Endothelial cell of umbilical vein (primary cell): ENCODE measurements at regions not wholly inside any gene's neighbourhood (a gene's known extent, or its start where the extent isn't known, plus 50 kb on each side); places are given as distances from the start of the nearest gene placed in this dataset.
A peak's percentile ranks its signal among the peaks of the same experiment; 100 is the strongest.

ENCODE experiments used
- BruUV-seq: library from RNA; stranded (reverse); fragments of 400-500 nt; replicated peaks from 2 replicates; lab custom pipeline; 2021; lab: Mats Ljungman, UMichigan
- CTCF ChIA-PET: fragments of 300-600, 350-600 bp; sonication (Branson Sonifier 250); formaldehyde crosslinking; loops from one replicate; lab custom pipeline; 2021; ENCODE audit warnings: antibody characterized with exemption, inconsistent platforms; lab: Charles Lee
- POLR2A ChIA-PET: fragments of 300-600, 350-600 bp; sonication (Branson Sonifier 250); formaldehyde crosslinking; loops from one replicate; lab custom pipeline; 2021; ENCODE audit warnings: antibody characterized with exemption, inconsistent platforms; lab: Charles Lee
- DNase-seq: peaks from one replicate; pipeline ENCODE4 v3.0.0-alpha.2; 2011; ENCODE audit warnings: low read depth, low spot score
- FAIRE-seq: peaks from 2 replicates; lab custom pipeline; 2011; peaks lifted over from hg19 to GRCh38; lab: Jason Lieb, UNC
- H2AFZ ChIP-seq: 2 replicates; pipeline ENCODE4 v1.6.0; 2012; ENCODE audit warnings: low read depth, low read length, control low read depth, inconsistent platforms
- H3K27ac ChIP-seq: 2 replicates; pipeline ENCODE4 v1.5.1; 2011; ENCODE audit warnings: low read depth, mild to moderate bottlenecking, control low read depth, low read length, moderate library complexity; ENCODE audit not compliant: insufficient read depth
- H3K27me3 ChIP-seq, 2 experiments: 2 replicates each; pipeline versions ENCODE4 v1.6.0 to v1.6.1; 2011; ENCODE audit warnings: low read length in 2 of 2, mixed read lengths in 1 of 2; ENCODE audit not compliant: control insufficient read depth in 2 of 2, insufficient read depth in 2 of 2
- H3K36me3 ChIP-seq, 2 experiments: 2 replicates in 1 of 2; 3 replicates in 1 of 2; pipeline ENCODE4 v1.5.1; 2011; ENCODE audit warnings: low read length in 2 of 2, mild to moderate bottlenecking in 1 of 2, moderate library complexity in 1 of 2; ENCODE audit not compliant: control insufficient read depth in 2 of 2, insufficient read depth in 2 of 2; ENCODE audit errors: extremely low read depth in 1 of 2
- H3K4me1 ChIP-seq: 3 replicates; pipeline ENCODE4 v1.5.1; 2011; ENCODE audit warnings: mild to moderate bottlenecking, low read length; ENCODE audit not compliant: control insufficient read depth, insufficient read depth; ENCODE audit errors: extremely low read depth
- H3K4me2 ChIP-seq: 2 replicates; pipeline ENCODE4 v1.6.1; 2011; ENCODE audit warnings: low read length, control low read depth, mixed read lengths; ENCODE audit not compliant: insufficient read depth
- H3K4me3 ChIP-seq, 3 experiments: fragments of 200-600 bp in 1 of 3; sonication (generic), shearing (Covaris generic) in 1 of 3; replicated peaks in 1 of 3; 2 replicates each; pipeline ENCODE4 v1.5.1; 2011 to 2016; ENCODE audit warnings: control low read depth in 3 of 3, low read length in 3 of 3, mild to moderate bottlenecking in 2 of 3, inconsistent platforms in 1 of 3, low read depth in 1 of 3, moderate library complexity in 1 of 3; ENCODE audit not compliant: insufficient read depth in 1 of 3
- H3K79me2 ChIP-seq: 2 replicates; pipeline ENCODE4 v1.6.0; 2012; ENCODE audit warnings: low read length, inconsistent platforms; ENCODE audit not compliant: control insufficient read depth, insufficient read depth
- H3K9ac ChIP-seq: replicated peaks from 2 replicates; pipeline ENCODE3; 2011; ENCODE audit warnings: low read length, control low read depth; ENCODE audit not compliant: insufficient read depth; ENCODE audit errors: extremely low read depth
- H3K9me1 ChIP-seq: replicated peaks from 3 replicates; pipeline ENCODE4 v1.6.0; 2011; ENCODE audit warnings: mild to moderate bottlenecking, low read length; ENCODE audit not compliant: control insufficient read depth, insufficient read depth; ENCODE audit errors: extremely low read depth
- H3K9me3 ChIP-seq: replicated peaks from 2 replicates; pipeline ENCODE4 v1.5.1; 2012; ENCODE audit warnings: low read length, inconsistent platforms; ENCODE audit not compliant: control insufficient read depth, insufficient read depth
- H4K20me1 ChIP-seq: replicated peaks from 2 replicates; pipeline ENCODE3; 2011; ENCODE audit warnings: mild to moderate bottlenecking, low read length; ENCODE audit not compliant: control insufficient read depth, insufficient read depth; ENCODE audit errors: extremely low read depth
- EZH2 ChIP-seq: IDR thresholded peaks from 2 replicates; pipeline ENCODE4 v1.6.1; 2012; ENCODE audit warnings: borderline replicate concordance, low read depth, mild to moderate bottlenecking, moderate library complexity, low read length, inconsistent platforms; ENCODE audit not compliant: severe bottlenecking
- FOS ChIP-seq: IDR thresholded peaks from 2 replicates; pipeline ENCODE4 v1.6.1; 2011; ENCODE audit warnings: mild to moderate bottlenecking, low read length, moderate library complexity, borderline replicate concordance; ENCODE audit not compliant: insufficient read depth
- GATA2 ChIP-seq: IDR thresholded peaks from 2 replicates; pipeline ENCODE4 v1.7.0; 2011; ENCODE audit warnings: low read depth, mild to moderate bottlenecking, moderate library complexity, mixed read lengths, low read length; ENCODE audit not compliant: insufficient read length, insufficient read depth
- JUN ChIP-seq: IDR thresholded peaks from 2 replicates; pipeline ENCODE4 v1.6.1; 2011; ENCODE audit warnings: borderline replicate concordance, low read depth; ENCODE audit not compliant: insufficient read length, insufficient read depth
- MYC ChIP-seq: IDR thresholded peaks from one replicate; pipeline ENCODE4 v1.6.1; 2011; ENCODE audit warnings: mild to moderate bottlenecking, low read depth, low read length
- POLR2A ChIP-seq: IDR thresholded peaks from 2 replicates; pipeline ENCODE4 v1.6.1; 2012; ENCODE audit warnings: low read depth, mild to moderate bottlenecking, control low read depth, low read length
- POLR2AphosphoS5 ChIP-seq: IDR thresholded peaks from 2 replicates; pipeline ENCODE4 v1.6.1; 2012; ENCODE audit warnings: low read depth, mild to moderate bottlenecking, control low read depth, low read length, moderate library complexity; ENCODE audit not compliant: insufficient read depth
- dilution Hi-C: fragments of 300-500 bp; cut with MboI; formaldehyde crosslinking; loops from one replicate; pipeline ENCODE4 v1.15.0; 2019; ENCODE audit warnings: low sequenced_read_pairs; ENCODE audit not compliant: extremely low pct_ligation_motif_present
- intact Hi-C: fragments of 100-400 bp; cut with micrococcal nuclease; formaldehyde crosslinking; loops from one replicate; pipeline ENCODE4 v1.10.0; 2022
- TF ChIP-seq, protein P1 (sequence below): IDR thresholded peaks from 2 replicates; pipeline ENCODE4 v1.6.1; 2011; ENCODE audit not compliant: insufficient read depth, insufficient read length
- TF ChIP-seq, protein P2 (sequence below), 2 donors: IDR thresholded peaks; 1 replicate in 1 of 2; 2 replicates in 1 of 2; pipeline ENCODE4 v1.5.1; 2011; ENCODE audit warnings: low read length in 2 of 2, mild to moderate bottlenecking in 2 of 2, moderate library complexity in 2 of 2, control low read depth in 1 of 2, inconsistent platforms in 1 of 2, low read depth in 1 of 2; ENCODE audit not compliant: insufficient read depth in 1 of 2; ENCODE audit errors: extremely low read depth in 1 of 2

DNA sequence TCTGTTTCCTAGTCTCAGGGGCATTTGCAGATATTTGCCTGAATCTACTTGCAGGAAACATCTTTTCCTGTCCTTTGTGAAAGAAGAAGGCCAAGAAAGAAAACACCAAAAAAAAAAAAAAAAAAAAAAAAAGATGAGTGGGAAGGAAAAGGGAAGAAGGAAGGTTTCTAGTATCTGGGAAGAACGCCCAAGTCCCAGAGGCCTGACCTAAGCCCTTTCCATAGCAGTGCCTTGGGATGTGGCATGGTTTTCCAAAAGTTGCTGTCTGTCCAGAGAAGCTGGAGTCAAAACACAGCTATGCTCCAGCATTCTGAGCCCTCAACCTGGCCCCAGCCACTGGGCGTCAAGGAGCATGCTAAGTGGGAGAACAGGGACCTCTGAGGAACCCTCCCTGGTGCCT, 123.5 kb downstream of the INHBB start:
- Histone ChIP-seq H3K9ac (no peak overlapping the region), H3K4me3 (no peak overlapping the region), H3K27ac (no peak overlapping the region), H4K20me1 (no peaks in the 10 kb centered on the region), H3K4me2 (no peak overlapping the region), H3K27me3 (peaks cover 12 to 18% of the 10 kb centered on the region in 2 experiments), H3K9me3 (no peaks in the 10 kb centered on the region), H3K9me1 (no peaks in the 10 kb centered on the region), H2AFZ (no peak overlapping the region), H3K36me3 (no peaks in the 10 kb centered on the region), H3K79me2 (no peaks in the 10 kb centered on the region), H3K4me1 (no peaks in the 10 kb centered on the region)
- intact Hi-C loops (no loop called here), dilution Hi-C loops (no loop called here)
- TF ChIP-seq EZH2 = no peak
- TF ChIP-seq POLR2AphosphoS5 = no peak
- TF ChIP-seq POLR2A = no peak
- ChIA-PET POLR2A (no interaction called here), CTCF (no interaction called here)
- no TSS peak for BruUV-seq
- peak; percentile 10 for DNase-seq
- FAIRE-seq = no peak

DNA sequence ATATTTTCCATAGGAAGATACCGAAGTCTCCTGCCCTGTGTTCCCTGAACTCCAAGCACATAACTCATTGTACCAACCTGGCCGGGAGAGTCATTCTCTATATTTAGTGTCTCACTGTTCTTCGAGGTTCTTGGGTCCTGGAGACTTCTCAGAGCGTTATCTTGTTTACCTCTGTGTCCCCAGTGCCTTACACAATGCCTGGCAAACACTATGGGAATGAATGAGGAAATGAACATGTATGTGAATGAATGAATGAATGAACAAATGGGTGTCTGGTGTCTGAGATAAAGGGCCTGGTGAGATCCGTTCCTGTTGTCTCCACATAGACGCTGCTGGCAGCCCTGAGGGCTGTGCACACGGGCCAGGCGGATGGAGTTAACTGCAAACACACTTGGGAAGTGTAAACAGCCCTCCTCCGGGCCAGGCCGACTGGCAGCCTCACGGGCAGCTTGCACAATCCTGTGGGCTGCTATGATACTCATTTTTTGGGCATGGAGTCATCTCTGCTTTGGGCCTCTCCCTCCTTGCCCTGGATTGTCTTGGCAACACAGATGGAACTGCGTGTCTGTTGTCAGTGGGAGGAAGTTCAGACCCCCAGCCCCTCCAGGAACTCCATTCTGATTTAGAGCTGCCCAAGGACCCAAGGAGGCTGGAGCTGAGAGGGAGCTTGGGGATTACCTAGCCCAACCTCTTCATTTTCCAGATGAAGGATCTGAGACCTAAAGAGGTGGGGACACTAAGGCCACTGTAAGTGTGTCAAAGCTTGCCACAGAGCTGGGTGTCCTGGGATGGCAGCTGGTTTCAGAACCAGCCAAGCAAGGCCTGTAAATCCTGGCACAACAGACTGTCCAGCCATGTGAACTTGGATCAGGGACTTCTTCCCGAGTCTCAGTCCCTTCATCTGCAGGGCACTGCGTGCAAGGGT, 124.4 kb downstream of the INHBB start:
- TF ChIP-seq JUN (no peak), FOS (no peak), EZH2 (no peak), GATA2 (no peak), MYC (no peak), POLR2A (no peak), POLR2AphosphoS5 (no peak)
- TF ChIP-seq, protein P1, sequence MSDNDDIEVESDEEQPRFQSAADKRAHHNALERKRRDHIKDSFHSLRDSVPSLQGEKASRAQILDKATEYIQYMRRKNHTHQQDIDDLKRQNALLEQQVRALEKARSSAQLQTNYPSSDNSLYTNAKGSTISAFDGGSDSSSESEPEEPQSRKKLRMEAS = no peak
- TF ChIP-seq, protein P2, sequence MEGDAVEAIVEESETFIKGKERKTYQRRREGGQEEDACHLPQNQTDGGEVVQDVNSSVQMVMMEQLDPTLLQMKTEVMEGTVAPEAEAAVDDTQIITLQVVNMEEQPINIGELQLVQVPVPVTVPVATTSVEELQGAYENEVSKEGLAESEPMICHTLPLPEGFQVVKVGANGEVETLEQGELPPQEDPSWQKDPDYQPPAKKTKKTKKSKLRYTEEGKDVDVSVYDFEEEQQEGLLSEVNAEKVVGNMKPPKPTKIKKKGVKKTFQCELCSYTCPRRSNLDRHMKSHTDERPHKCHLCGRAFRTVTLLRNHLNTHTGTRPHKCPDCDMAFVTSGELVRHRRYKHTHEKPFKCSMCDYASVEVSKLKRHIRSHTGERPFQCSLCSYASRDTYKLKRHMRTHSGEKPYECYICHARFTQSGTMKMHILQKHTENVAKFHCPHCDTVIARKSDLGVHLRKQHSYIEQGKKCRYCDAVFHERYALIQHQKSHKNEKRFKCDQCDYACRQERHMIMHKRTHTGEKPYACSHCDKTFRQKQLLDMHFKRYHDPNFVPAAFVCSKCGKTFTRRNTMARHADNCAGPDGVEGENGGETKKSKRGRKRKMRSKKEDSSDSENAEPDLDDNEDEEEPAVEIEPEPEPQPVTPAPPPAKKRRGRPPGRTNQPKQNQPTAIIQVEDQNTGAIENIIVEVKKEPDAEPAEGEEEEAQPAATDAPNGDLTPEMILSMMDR (IDR thresholded peaks at IDR 0.05; ENCODE audit: extremely low read depth in 1 of 2, insufficient read depth in 1 of 2, low read depth in 1 of 2, low read length in 2 of 2) = no peak
- Histone ChIP-seq H3K9me3 (no peaks in the 10 kb centered on the region), H3K79me2 (no peaks in the 10 kb centered on the region), H4K20me1 (no peaks in the 10 kb centered on the region), H3K4me3 (no peak overlapping the region), H3K9me1 (no peaks in the 10 kb centered on the region), H3K27me3 (peaks cover 11 to 20% of the 10 kb centered on the region in 2 experiments), H3K36me3 (no peaks in the 10 kb centered on the region), H3K4me2 (no peak overlapping the region), H3K9ac (no peak overlapping the region), H3K4me1 (no peaks in the 10 kb centered on the region), H3K27ac (no peak overlapping the region), H2AFZ (no peak overlapping the region)
- FAIRE-seq = no peak
- no TSS peak for BruUV-seq
- CTCF ChIA-PET = no interaction called here
- POLR2A ChIA-PET = no interaction called here
- DNase-seq = peak; percentile 49
- intact Hi-C loops = no loop called here
- dilution Hi-C loops = no loop called here
